T47D (cell line): ENCODE measurements at regions not wholly inside any gene's neighbourhood (a gene's known extent, or its start where the extent isn't known, plus 50 kb on each side); places are given as distances from the start of the nearest gene placed in this dataset.

Source experiments
- DNase-seq, 2 experiments: peaks; one replicate each; pipeline versions ENCODE4 v3.0.0 to v3.0.0-alpha.2; 2011 to 2012; ENCODE audit warnings: low read depth in 1 of 2, low spot score in 1 of 2
- JUND ChIP-seq: IDR thresholded peaks from 2 replicates; pipeline ENCODE4 v1.6.1; 2012; ENCODE audit warnings: low read depth
- in situ Hi-C: cut with HindIII; loops from 2 replicates; pipeline ENCODE4 v1.10.0; 2016; ENCODE audit warnings: low sequenced_read_pairs, low pct_unique_long_range_greater_than_20kb

GRCh38 chr3:154496540-154496939, 66.5 kb upstream of the GPR149 start:
- in situ Hi-C loops = no loop called here
- no peak for DNase-seq

GRCh38 chr3:154486949-154487348, 57.0 kb upstream of the GPR149 start:
- in situ Hi-C loops = no loop called here
- TF ChIP-seq JUND = no peak
- DNase-seq = no peak

More at GRCh38 chr3:154496540-154496939, 66.5 kb upstream of the GPR149 start:
- TF ChIP-seq JUND = no peak

GRCh38 chr3:154482507-154482906, 52.5 kb upstream of the GPR149 start:
- DNase-seq = no peak
- TF ChIP-seq JUND = no peak
- in situ Hi-C loops = no loop called here

GRCh38 chr3:154480033-154480432, 50.0 kb upstream of the GPR149 start:
- in situ Hi-C loops = no loop called here
- TF ChIP-seq JUND = no peak
- DNase-seq = no peak
